Nucleus accumbens (tissue), 56 donors: ENCODE measurements at regions not wholly inside any gene's neighbourhood (a gene's known extent, or its start where the extent isn't known, plus 50 kb on each side); places are given as distances from the start of the nearest gene placed in this dataset.
"Not testable (repeated sequence)": the region's sequence is repeated elsewhere in the genome, so short reads cannot be mapped to it uniquely, and the experiment has no call there.

ENCODE experiments used
- DNase-seq, 56 donors: peaks; one replicate each; lab custom pipeline; 2025; lab: John Stamatoyannopoulos, UW

GRCh38 chr3:99586701-99587100 lies 51.7 kb upstream of the COL8A1 start:
- no peak for DNase-seq

GRCh38 chr3:99579965-99580364 lies 58.4 kb upstream of the COL8A1 start:
- no peak for DNase-seq

GRCh38 chr3:99579246-99579645 lies 59.1 kb upstream of the COL8A1 start:
- DNase-seq, result no peak

- no peak for DNase-seq
Observed at GRCh38 chr3:99578339-99578970, 59.9 kb upstream of the COL8A1 start.

GRCh38 chr3:99576904-99577559 lies 61.4 kb upstream of the COL8A1 start:
- DNase-seq, result no peak

GRCh38 chr3:99575683-99576082 lies 62.7 kb upstream of the COL8A1 start:
- no peak for DNase-seq

GRCh38 chr3:99570061-99570460 lies 68.3 kb upstream of the COL8A1 start:
- no peak for DNase-seq

GRCh38 chr3:99568663-99569335 lies 69.6 kb upstream of the COL8A1 start:
- no peak for DNase-seq

GRCh38 chr3:99565331-99565730 lies 73.1 kb upstream of the COL8A1 start:
- DNase-seq, result no peak

GRCh38 chr3:99562990-99563607 lies 75.3 kb upstream of the COL8A1 start:
- no peak for DNase-seq

GRCh38 chr3:99562138-99562537 lies 76.3 kb upstream of the COL8A1 start:
- no peak for DNase-seq

- DNase-seq, result no peak
Observed at GRCh38 chr3:99561056-99561455, 77.3 kb upstream of the COL8A1 start.

- DNase-seq, result no peak
Observed at GRCh38 chr3:99559196-99559595, 79.2 kb upstream of the COL8A1 start.

GRCh38 chr3:99555885-99556284 lies 82.5 kb upstream of the COL8A1 start:
- DNase-seq, result not testable (repeated sequence)

GRCh38 chr3:99551520-99551919 lies 86.9 kb upstream of the COL8A1 start:
- DNase-seq, result no peak

- no peak for DNase-seq
Observed at GRCh38 chr3:99549957-99550603, 88.3 kb upstream of the COL8A1 start.

- no peak for DNase-seq
Observed at GRCh38 chr3:99549220-99549619, 89.2 kb upstream of the COL8A1 start.

GRCh38 chr3:99548674-99549073 lies 89.7 kb upstream of the COL8A1 start:
- DNase-seq, result no peak

- no peak for DNase-seq
Observed at GRCh38 chr3:99545941-99546580, 92.3 kb upstream of the COL8A1 start.

GRCh38 chr3:99544786-99545281 lies 93.6 kb upstream of the COL8A1 start:
- no peak for DNase-seq
